Activated CD4-positive, alpha-beta T cell treated with anti-CD3 and anti-CD28 coated beads for 36 hours (primary cell): ENCODE measurements at regions not wholly inside any gene's neighbourhood (a gene's known extent, or its start where the extent isn't known, plus 50 kb on each side); places are given as distances from the start of the nearest gene placed in this dataset.
"Not testable (repeated sequence)": the region's sequence is repeated elsewhere in the genome, so short reads cannot be mapped to it uniquely, and the experiment has no call there.

Experiments used
- ATAC-seq: fragments of 200-7000 bp; cut with Tn5 transposase; one replicate; pipeline ENCODE4 v1.10.0; 2021; ENCODE audit warnings: mild to moderate bottlenecking, moderate library complexity
- CTCF ChIA-PET: fragments of 350-600 bp; sonication (Branson Sonifier 250); formaldehyde crosslinking; loops from one replicate; lab custom pipeline; 2021; ENCODE audit warnings: antibody characterized with exemption; lab: Charles Lee
- POLR2A ChIA-PET: fragments of 350-600 bp; sonication (Branson Sonifier 250); formaldehyde crosslinking; loops from one replicate; lab custom pipeline; 2021; ENCODE audit warnings: antibody characterized with exemption, inconsistent platforms; lab: Charles Lee
- DNase-seq: peaks from one replicate; pipeline ENCODE4 v3.0.0-alpha.2; 2020
- H3K27ac Mint-ChIP-seq: one replicate; pipeline ENCODE4 v1.8.0; 2021; ENCODE audit warnings: mixed read lengths
- H3K27me3 Mint-ChIP-seq: one replicate; pipeline ENCODE4 v1.8.0; 2021; ENCODE audit warnings: mixed read lengths
- H3K36me3 Mint-ChIP-seq: one replicate; pipeline ENCODE4 v1.8.0; 2021; ENCODE audit warnings: low read depth, mixed read lengths
- H3K4me1 Mint-ChIP-seq: one replicate; pipeline ENCODE4 v1.8.0; 2021; ENCODE audit warnings: mixed read lengths
- H3K4me3 Mint-ChIP-seq: one replicate; pipeline ENCODE4 v1.8.0; 2021; ENCODE audit warnings: mild to moderate bottlenecking, moderate library complexity, mixed read lengths
- H3K9me3 Mint-ChIP-seq: one replicate; pipeline ENCODE4 v1.8.0; 2021; ENCODE audit warnings: low read depth, mixed read lengths
- intact Hi-C, 2 experiments: fragments of 100-400 bp; cut with DNase I in 1 of 2; cut with micrococcal nuclease in 1 of 2; formaldehyde crosslinking; loops; one replicate each; pipeline versions ENCODE4 v1.14.2 to v1.15.1; 2022 to 2024; cut with DNase I, micrococcal nuclease

GRCh38 chr20:29876084-29876910 lies 1381.2 kb upstream of the DEFB115 start:
- POLR2A ChIA-PET, H3K27me3 Mint-ChIP-seq, ATAC-seq, H3K4me3 Mint-ChIP-seq, intact Hi-C loops, DNase-seq, H3K4me1 Mint-ChIP-seq, H3K27ac Mint-ChIP-seq, CTCF ChIA-PET, H3K36me3 Mint-ChIP-seq: not testable (repeated sequence)
- H3K9me3 Mint-ChIP-seq, result peaks cover 32% of the 10 kb centered on the region

DNA sequence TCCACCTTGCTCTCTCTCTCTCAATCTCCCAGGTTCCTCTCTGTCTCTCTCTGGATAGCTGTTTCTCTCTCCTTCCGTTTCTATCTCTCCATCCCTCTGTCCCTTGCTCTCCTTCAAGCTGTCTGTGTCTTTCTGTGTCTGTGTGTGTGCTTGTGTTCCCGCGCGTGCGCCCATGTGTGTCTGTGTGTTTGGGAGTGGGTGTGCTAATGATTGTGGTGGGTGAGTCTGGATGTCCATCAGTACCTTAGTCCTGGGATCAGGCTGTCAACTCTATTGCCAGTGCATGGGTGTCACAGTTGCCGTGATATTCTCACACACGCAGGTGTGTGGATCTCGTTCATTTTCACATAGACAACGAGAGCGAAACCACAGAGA lies 1380.6 kb upstream of the DEFB115 start:
- ATAC-seq (no peak), DNase-seq (no peak)
- H3K9me3 Mint-ChIP-seq, result peaks cover 32% of the 10 kb centered on the region
- intact Hi-C loops, result no loop called here
- no peak overlapping the region for H3K27ac Mint-ChIP-seq
- peaks cover 7% of the 10 kb centered on the region for H3K36me3 Mint-ChIP-seq
- no peak overlapping the region for H3K4me3 Mint-ChIP-seq
- H3K4me1 Mint-ChIP-seq, result no peaks in the 10 kb centered on the region
- ChIA-PET CTCF (no interaction called here), POLR2A (no interaction called here)
- H3K27me3 Mint-ChIP-seq, result no peaks in the 10 kb centered on the region

GRCh38 chr20:29877411-29878280 lies 1379.8 kb upstream of the DEFB115 start:
- H3K27me3 Mint-ChIP-seq, H3K36me3 Mint-ChIP-seq, DNase-seq, intact Hi-C loops, POLR2A ChIA-PET, H3K27ac Mint-ChIP-seq, H3K4me1 Mint-ChIP-seq, CTCF ChIA-PET, ATAC-seq: not testable (repeated sequence)
- H3K9me3 Mint-ChIP-seq, result peaks cover 35% of the 10 kb centered on the region
- peak overlapping the region; percentile 22 for H3K4me3 Mint-ChIP-seq

GRCh38 chr20:29878281-29878741 lies 1379.2 kb upstream of the DEFB115 start:
- no peaks in the 10 kb centered on the region for H3K27me3 Mint-ChIP-seq
- no peak overlapping the region for H3K27ac Mint-ChIP-seq
- peaks cover 7% of the 10 kb centered on the region for H3K36me3 Mint-ChIP-seq
- ChIA-PET CTCF (no interaction called here), POLR2A (no interaction called here)
- intact Hi-C loops, result no loop called here
- peak overlapping the region; percentile 22 for H3K4me3 Mint-ChIP-seq
- H3K4me1 Mint-ChIP-seq, result no peaks in the 10 kb centered on the region
- DNase-seq (no peak), ATAC-seq (no peak)
- peaks cover 29% of the 10 kb centered on the region for H3K9me3 Mint-ChIP-seq

- no peaks in the 10 kb centered on the region for H3K4me1 Mint-ChIP-seq
- POLR2A ChIA-PET, result no interaction called here
- peaks cover 7% of the 10 kb centered on the region for H3K36me3 Mint-ChIP-seq
- H3K27me3 Mint-ChIP-seq, result no peaks in the 10 kb centered on the region
- no peak for ATAC-seq
- no peak for DNase-seq
- CTCF ChIA-PET, result no interaction called here
- peaks cover 29% of the 10 kb centered on the region for H3K9me3 Mint-ChIP-seq
- intact Hi-C loops, result no loop called here
- no peak overlapping the region for H3K4me3 Mint-ChIP-seq
- H3K27ac Mint-ChIP-seq, result no peak overlapping the region
Measured at GRCh38 chr20:29878777-29879442, 1378.6 kb upstream of the DEFB115 start.

DNA sequence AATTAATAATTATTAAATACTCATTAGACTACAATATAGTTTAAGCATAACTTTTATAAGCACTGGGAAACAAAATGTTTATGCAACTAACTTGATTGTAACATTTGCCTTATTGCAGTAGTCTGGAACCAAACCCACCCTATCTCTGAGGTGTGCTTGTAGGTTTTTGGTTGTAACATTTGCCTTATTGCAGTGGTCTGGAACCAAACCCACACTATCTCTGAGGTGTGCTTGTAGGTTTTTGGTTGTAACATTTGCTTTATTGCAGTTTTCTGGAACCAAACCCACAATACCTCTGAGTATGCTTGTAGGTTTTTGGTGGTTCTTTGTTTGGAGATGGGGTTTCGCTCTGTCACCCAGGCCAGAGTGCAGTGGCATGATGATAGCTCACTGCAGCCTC lies 1376.4 kb upstream of the DEFB115 start:
- Mint-ChIP-seq H3K36me3 (peaks cover 12% of the 10 kb centered on the region), H3K9me3 (peaks cover 33% of the 10 kb centered on the region)
- CTCF ChIA-PET, H3K4me3 Mint-ChIP-seq, DNase-seq, H3K27me3 Mint-ChIP-seq, H3K27ac Mint-ChIP-seq, POLR2A ChIA-PET, H3K4me1 Mint-ChIP-seq, ATAC-seq: not testable (repeated sequence)
- intact Hi-C loops, result loop anchor here in 1 of 2 experiments (5.0 to 10.0 kb wide), 2 partner anchors 756 to 1324 kb away; no protein-coding TSS in a partner anchor

GRCh38 chr20:29883514-29884219 lies 1373.8 kb upstream of the DEFB115 start:
- H3K27ac Mint-ChIP-seq, DNase-seq, ATAC-seq, CTCF ChIA-PET, H3K4me1 Mint-ChIP-seq, H3K27me3 Mint-ChIP-seq, H3K4me3 Mint-ChIP-seq, POLR2A ChIA-PET: not testable (repeated sequence)
- Mint-ChIP-seq H3K36me3 (peaks cover 10% of the 10 kb centered on the region), H3K9me3 (peaks cover 30% of the 10 kb centered on the region)
- intact Hi-C loops, result loop anchor here in 1 of 2 experiments (5.0 to 10.0 kb wide), 2 partner anchors 759 to 1326 kb away; no protein-coding TSS in a partner anchor

- ATAC-seq, H3K27me3 Mint-ChIP-seq, H3K27ac Mint-ChIP-seq, CTCF ChIA-PET, DNase-seq, POLR2A ChIA-PET, H3K36me3 Mint-ChIP-seq, H3K4me1 Mint-ChIP-seq, H3K4me3 Mint-ChIP-seq: not testable (repeated sequence)
- intact Hi-C loops, result loop anchor here in 1 of 2 experiments (5.0 to 10.0 kb wide), 2 partner anchors 760 to 1327 kb away; no protein-coding TSS in a partner anchor
- H3K9me3 Mint-ChIP-seq, result peaks cover 28% of the 10 kb centered on the region
Measured at GRCh38 chr20:29884322-29884721, 1373.1 kb upstream of the DEFB115 start.

DNA sequence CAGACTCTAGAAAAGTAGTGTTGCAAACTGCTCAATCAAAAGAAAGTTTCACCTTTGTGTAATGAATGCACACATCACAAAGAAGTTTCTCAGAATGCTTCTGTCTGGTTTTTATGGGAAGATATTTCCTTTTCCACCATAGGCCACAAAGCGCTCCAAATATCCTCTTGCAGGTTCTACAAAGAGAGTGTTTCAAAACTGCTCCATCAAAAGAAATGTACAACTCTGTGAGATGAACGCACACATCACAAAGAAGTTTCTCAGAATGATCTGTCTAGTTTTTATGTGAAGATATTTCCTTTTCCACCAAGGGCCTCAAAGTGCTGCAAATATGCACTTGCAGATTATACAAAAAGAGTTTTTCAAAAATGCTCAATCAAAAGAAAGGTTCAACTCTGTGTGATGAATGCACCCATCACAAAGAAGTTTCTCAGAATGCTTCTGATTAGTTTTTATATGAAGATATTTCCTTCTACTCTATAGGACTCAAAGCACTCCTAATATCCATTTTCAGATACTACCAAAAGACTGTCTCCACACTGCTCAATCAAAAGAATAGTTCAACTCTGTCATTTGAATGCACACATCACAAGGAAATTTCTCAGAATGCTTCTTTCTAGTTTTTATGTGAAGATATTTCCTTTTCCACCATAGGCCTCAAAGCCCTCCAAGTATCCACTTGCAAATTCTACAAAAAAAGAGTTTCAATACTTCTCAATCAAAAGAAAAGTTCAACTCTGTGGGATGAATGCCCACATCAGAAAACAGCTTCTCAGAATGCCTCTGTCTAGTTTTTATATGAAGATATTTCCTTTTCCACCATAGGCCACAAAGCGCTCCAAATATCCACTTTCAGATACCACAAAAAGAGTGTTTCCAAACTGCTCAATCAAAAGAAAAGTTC lies 1371.9 kb upstream of the DEFB115 start:
- H3K4me1 Mint-ChIP-seq, DNase-seq, H3K27me3 Mint-ChIP-seq, POLR2A ChIA-PET, H3K27ac Mint-ChIP-seq, H3K4me3 Mint-ChIP-seq, ATAC-seq, H3K36me3 Mint-ChIP-seq: not testable (repeated sequence)
- H3K9me3 Mint-ChIP-seq, result peaks cover 28% of the 10 kb centered on the region
- CTCF ChIA-PET, result interaction anchor here (1.5 kb wide), 1 partner anchor 622 kb away, joined by 4 read pairs; no protein-coding TSS in a partner anchor
- intact Hi-C loops, result loop anchor here in 1 of 2 experiments (10.0 kb wide), 1 partner anchor 761 kb away; no protein-coding TSS in a partner anchor

- POLR2A ChIA-PET, result not testable (repeated sequence)
Measured at GRCh38 chr20:29891555-29891954, 1365.9 kb upstream of the DEFB115 start.

More at GRCh38 chr20:29891555-29891954, 1365.9 kb upstream of the DEFB115 start:
- H3K36me3 Mint-ChIP-seq, ATAC-seq, H3K27me3 Mint-ChIP-seq, CTCF ChIA-PET, H3K4me1 Mint-ChIP-seq, H3K4me3 Mint-ChIP-seq, DNase-seq, H3K27ac Mint-ChIP-seq, intact Hi-C loops: not testable (repeated sequence)
- peaks cover 11% of the 10 kb centered on the region for H3K9me3 Mint-ChIP-seq
